Globus pallidus (tissue), 1 donor: ENCODE measurements at regions not wholly inside any gene's neighbourhood (a gene's known extent, or its start where the extent isn't known, plus 50 kb on each side); places are given as distances from the start of the nearest gene placed in this dataset.
A peak's percentile ranks its signal among the peaks of the same experiment; 100 is the strongest.

Experiments used
- DNase-seq: peaks from one replicate; pipeline ENCODE4 v3.0.0-alpha.2; 2015; ENCODE audit warnings: low spot score

GRCh38 chr1:62917314-62917713 is 133.4 kb downstream of the ATG4C start:
- DNase-seq: no peak

GRCh38 chr1:62917805-62918204 is 133.9 kb downstream of the ATG4C start:
- no peak for DNase-seq

DNA sequence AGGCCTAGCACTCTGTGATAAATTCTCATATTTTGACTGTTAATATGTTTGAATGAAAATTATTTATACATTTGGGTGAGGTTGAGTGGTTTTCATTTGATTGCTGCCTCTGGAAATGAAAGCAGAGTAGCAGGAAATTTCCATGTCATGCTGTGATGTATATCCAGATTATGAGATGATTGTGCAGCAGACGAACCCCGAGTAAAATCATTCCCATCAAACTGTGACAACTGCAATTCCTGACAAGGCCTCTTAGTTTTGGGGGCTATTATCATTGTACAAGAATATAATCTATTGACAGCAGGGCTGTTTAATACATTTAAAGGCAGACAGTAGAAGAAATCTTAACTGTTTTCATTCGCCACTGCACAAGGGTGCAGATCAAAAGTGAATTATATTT is 134.8 kb downstream of the ATG4C start:
- no peak for DNase-seq

DNA sequence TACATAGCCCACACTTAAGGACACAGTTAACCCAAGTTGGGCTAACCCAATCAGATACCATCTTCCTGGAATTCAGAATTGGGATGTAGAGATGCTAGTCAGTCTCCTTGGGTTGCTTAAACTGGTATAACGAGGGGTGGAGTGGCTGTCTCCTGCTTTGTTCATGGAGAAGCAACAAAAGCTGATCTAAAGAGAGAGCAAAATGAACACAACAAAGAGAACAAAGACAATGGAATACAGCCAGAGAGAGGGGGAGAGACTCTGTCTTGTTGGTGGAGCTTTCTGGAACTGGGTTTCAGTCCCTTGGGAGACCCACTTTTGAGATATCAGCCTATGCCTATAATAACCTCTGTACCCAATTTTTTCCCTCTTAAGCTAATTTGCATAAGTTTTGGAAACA is 138.1 kb downstream of the ATG4C start:
- no peak for DNase-seq

- DNase-seq: no peak
Observed at GRCh38 chr1:62924983-62925790, 141.3 kb downstream of the ATG4C start.

DNA sequence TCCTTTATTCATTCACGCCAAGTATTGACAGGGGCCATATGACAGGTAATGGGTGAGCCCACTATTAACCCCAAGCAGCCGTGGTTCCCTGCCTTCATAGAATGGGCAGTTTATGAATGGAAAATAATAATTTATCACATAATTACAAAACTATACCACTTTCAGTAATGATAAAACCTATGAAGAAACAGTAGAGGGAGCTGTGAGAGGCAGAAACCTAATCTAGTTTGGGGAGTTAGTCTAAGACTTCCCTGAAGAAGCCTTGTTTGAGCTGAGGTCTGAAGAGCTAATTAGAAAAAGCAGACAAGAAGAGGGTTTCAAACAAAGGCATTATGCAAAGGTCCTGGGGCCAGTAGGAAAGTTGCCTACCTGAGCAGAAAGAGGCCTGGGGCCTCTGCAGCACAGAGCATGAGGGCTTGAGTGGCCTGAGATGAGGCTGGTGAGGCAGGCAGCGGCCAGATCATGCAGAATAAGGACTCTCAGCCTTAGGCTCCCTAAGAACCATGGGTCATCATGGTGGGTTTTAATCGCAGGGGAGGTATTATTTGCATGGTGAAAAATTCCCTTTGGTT is 142.8 kb downstream of the ATG4C start:
- no peak for DNase-seq

GRCh38 chr1:62928885-62929284 is 145.0 kb downstream of the ATG4C start:
- DNase-seq: no peak

DNA sequence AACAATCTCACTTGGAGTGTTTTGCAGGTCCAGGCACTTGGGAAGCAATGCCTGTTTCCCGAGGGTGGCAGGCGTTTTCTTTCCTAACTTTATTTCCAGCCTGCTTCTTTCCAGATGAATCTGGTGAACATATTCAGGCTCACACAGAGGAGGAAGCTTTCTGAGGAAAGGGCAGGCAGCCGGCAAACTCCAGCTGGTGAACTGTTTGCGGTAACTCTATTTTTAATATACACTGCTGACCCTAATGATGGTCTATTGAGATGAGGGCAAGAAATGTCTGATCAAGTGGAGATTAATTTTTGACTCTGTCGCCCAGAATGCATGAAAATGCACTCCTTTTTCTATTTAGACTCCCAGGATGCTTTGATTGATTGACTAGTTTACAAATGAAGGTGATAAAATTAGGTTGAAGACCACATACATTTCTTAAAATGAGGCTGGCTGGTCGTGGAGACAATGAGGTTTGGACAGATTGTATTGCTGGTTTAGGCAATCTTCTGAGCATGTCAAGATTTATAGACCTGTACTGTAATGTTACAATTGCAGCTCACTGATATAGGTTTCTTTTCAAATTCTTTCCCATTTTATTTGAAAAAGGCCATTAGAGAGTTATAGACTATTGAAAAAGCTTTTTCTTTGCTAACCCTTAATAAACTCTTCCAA is 153.8 kb downstream of the ATG4C start:
- no peak for DNase-seq

DNA sequence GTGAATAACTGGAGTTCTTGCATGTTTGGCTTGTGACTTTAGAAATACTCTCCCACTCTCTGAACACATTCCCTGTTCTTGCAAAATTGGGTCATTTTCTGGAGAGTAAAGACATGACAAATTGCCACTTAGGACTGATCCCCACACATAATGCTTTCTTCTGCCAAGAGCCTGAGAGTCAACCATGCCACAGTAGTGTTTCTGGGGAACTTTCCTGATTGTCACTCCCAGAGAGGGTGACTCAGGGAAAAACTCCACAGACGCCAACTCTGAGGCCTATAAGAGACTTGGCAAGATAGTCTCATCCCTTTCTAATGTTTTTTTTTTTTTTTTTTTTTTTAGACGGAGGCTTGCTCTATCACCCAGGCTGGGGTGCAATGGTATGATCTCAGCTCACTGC is 157.8 kb downstream of the ATG4C start:
- no peak for DNase-seq

DNA sequence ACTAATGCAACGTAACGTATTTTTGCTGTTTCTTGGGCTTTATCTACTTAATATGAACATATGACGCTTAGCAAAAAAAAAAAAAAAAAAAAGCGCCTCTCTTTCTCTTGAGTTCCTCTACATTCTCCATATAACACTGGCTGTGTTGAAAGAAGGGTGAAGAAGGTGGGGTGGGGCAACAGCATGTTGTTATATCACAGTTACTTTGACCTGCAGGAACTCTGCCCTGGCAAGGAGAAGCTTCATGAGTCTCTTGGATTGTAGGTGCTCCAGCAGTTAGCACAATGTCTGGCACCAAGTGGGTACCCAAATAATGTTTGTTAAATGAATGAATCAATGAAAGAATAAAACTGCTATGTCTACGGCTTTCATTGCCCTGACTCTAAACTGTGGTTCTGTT is 162.6 kb downstream of the ATG4C start:
- DNase-seq: no peak

DNA sequence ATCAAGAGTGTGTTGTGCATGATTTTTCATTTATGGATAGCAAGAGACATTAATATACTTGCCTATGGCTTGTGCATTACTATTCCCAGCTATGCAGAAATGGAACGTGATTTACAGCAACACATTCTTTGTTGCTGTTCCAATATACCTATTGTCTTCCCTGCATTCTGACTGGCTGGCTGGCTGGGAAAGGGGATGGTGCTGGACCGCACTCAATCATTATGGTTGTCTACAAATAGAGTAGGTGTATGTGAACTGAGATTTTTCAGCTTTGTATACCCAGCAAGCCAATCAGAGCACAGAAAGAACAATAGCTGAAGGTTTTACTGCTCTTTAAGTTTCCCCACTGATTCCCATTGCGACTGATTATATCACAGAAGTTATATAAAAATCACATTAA is 167.5 kb downstream of the ATG4C start:
- no peak for DNase-seq

DNA sequence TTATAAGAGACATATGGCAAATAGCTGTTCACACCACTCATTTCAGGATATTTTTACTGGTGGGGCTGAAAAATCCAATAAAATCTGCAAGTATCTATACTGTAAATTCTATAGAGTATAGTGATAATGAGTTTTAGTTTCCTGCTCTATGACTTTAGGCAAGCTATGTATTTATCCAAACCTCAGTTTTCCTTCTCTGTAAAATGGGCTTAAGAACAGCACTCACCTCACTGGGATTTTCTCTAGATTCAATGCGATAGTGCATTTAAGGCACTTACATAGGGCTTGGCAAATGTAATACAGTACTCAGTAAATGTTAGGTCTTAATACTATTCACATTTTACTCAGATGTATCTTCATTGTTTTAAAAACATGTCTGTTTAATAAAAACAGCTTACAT is 168.7 kb downstream of the ATG4C start:
- DNase-seq: no peak

DNA sequence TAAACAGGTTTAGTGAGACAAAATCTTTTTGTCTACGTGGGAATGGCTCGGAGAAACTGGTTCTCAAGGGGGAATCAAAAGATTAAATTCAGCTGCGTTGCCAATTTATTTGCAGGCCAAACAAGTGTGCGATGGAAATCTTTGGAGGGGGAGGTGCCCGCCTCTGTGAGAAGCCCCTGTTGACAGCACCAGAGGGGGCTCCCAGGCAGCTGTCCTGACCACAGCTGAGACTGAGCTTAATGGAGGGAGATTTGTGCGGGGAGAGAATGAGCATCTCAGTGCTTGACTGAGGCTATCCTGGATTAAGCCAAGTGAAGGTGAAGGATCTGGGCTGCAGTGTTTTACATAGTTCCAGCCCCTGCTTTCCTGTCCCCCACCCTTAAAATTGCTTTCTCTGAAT is 169.7 kb downstream of the ATG4C start:
- DNase-seq: no peak

- DNase-seq: no peak
Observed at GRCh38 chr1:62954758-62955157, 170.8 kb downstream of the ATG4C start.

- no peak for DNase-seq
Observed at GRCh38 chr1:62955666-62956065, 171.7 kb downstream of the ATG4C start.

- no peak for DNase-seq
Observed at GRCh38 chr1:62962014-62962812, 178.3 kb downstream of the ATG4C start.

DNA sequence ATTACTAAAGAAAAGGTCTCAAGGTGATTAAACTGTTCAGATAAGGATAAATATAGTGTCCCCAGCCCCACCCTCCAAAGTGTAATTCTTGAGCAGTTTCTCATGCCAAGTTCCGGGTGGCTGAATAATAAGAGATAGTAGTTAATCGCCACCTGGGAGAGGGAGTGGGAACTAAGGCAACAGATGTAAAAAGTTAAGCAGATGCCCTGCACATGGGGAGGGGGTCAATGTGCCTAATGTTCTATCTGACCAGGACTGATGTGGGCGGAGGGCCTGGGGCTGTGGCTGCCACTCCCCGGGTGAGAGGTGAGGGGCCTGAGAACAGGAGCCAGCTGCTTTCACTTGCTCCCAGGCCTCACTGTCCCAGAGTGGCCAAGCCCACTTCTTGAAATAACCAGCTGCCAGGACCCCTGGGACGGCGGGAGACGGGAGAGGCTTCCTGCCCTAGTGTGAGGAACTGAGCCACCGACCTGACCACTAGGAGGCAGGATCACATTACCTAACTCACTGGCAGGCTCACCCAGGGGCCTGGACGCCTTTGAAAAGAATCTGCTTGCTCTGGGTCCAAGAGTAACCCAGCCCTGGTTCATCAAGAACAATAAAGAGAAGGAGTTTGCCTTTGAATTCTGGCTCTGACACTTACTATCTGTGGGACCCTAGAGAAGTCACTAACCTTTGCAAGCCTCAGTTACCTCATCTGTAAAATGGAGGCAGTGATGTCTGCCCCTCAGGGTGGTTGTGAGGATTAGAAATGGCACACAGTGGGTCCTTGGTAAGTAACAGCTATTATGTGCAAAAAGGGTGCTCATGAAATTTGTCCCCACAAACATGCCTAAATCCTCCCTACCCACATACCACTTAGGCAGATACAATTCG is 179.2 kb downstream of the ATG4C start:
- peak; percentile 5 for DNase-seq

DNA sequence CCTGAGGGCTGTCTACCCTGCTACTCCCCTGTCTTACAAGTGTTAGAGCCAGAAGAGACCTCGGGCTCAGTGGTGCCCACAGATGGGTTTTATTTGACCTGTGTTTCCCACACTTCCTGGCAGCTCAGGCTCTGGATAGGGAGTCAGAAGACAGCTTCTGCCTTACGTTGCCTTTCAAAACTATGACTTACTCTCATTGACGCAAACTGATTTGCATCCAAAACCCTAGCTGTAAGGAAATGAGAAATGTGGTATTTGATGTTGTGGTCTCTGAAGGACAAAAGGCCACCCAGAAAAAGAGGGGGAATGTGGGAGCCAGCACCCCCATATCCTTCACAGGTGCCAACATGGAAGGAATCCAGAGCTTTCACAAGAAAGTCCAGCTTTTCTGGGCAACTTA is 180.2 kb downstream of the ATG4C start:
- no peak for DNase-seq

DNA sequence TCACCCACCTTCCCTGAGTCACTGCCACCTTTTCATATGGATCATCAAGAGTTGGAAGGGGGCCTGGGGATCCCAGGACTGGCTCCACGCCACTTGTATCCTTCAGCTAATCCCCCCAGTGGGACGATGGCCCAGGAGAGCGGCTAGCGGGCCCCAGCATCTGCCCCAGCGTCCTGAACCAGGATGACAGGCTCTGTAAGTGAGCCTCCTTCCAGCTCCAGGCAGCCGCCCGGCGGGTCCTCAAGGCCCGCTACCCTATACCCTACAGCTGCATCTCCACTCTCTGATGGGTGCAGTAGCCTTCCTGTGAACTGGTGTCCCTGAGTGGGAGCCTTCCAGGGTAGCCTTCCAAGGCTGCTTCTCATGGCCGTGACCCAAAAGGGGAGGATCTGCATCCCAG is 183.1 kb downstream of the ATG4C start:
- DNase-seq: no peak

DNA sequence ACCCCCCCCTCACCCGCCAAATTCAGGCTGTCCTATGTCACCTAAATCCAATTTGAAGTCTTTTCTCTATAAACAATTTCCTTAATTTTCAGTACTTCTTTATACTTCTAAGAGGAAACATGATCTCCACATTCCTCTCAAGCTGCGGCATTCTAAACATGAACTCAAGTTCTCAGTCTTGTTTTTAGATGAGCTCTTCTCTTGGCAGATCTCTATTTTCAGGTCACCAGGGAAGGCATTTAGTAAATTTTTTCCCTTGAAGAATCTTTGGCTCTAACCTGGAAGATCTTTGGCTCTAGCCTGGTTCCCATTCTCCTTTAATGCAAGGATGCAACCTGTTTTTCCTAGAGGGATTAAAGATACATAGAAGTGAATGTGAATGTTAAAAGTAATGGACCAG is 193.4 kb downstream of the ATG4C start:
- DNase-seq: no peak

- no peak for DNase-seq
Observed at GRCh38 chr1:62978741-62979140, 194.8 kb downstream of the ATG4C start.

DNA sequence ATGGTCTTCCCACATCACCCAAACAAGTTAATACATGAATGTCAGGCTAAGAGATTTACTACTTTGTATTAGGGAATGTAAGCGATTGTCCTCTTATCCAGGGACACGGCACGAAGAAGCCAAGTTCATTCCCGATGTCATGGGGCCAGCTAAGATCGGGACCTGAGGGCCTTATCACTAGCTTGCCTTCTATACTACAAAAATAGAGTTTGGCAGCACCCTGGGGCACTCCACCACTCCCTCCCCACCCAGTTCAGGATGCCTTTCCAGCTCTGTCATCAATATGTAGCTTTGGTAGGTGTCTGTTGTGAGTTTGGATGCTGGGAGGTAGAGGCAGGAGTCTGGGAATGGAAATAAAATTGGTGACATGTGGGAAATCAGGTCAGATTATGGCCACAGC is 197.5 kb downstream of the ATG4C start:
- DNase-seq: no peak
